ENCODE measurements at regions not wholly inside any gene's neighbourhood (a gene's known extent, or its start where the extent isn't known, plus 50 kb on each side); places are given as distances from the start of the nearest gene placed in this dataset.

GRCh38 chr5:62051747-62052146 lies 254.3 kb upstream of the KIF2A start:
- TF ChIP-seq CTCF (IDR thresholded peaks at IDR 0.05 in 4 of 5, conservative IDR thresholded peaks at IDR 0.05 in 1 of 5) (no peak), POLR2A (IDR thresholded peaks at IDR 0.05) (no peak)

Data from gastrocnemius medialis (tissue), 4 donors.